Smooth muscle cell (in vitro differentiated cells): ENCODE measurements at regions not wholly inside any gene's neighbourhood (a gene's known extent, or its start where the extent isn't known, plus 50 kb on each side); places are given as distances from the start of the nearest gene placed in this dataset.

Experiments
- DNase-seq: peaks from one replicate; lab custom pipeline; 2025; ENCODE audit not compliant: unreplicated experiment; lab: John Stamatoyannopoulos, UW
- H2AFZ ChIP-seq: fragments of 200-600 bp; sonication (generic); 2 replicates; pipeline ENCODE4 v1.6.0; 2016; ENCODE audit warnings: antibody characterized with exemption, low read depth, mild to moderate bottlenecking
- H3F3A ChIP-seq: fragments of 200-600 bp; sonication (generic); 2 replicates; pipeline ENCODE4 v1.6.0; 2017; ENCODE audit warnings: antibody characterized with exemption, low read depth
- H3K27ac ChIP-seq: fragments of 200-600 bp; sonication (generic); 2 replicates; pipeline ENCODE4 v1.5.1; 2016; ENCODE audit warnings: low read depth, mild to moderate bottlenecking
- H3K27me3 ChIP-seq: fragments of 200-600 bp; sonication (generic); 2 replicates; pipeline ENCODE4 v1.6.1; 2016; ENCODE audit warnings: low read depth, mild to moderate bottlenecking
- H3K36me3 ChIP-seq: fragments of 200-600 bp; sonication (generic); 2 replicates; pipeline ENCODE4 v1.5.1; 2016; ENCODE audit warnings: low read depth
- H3K4me1 ChIP-seq: fragments of 200-600 bp; sonication (generic); 2 replicates; pipeline ENCODE4 v1.5.1; 2016; ENCODE audit warnings: low read depth
- H3K4me2 ChIP-seq: fragments of 200-600 bp; sonication (generic); 2 replicates; pipeline ENCODE4 v1.6.0; 2016; ENCODE audit warnings: mild to moderate bottlenecking
- H3K4me3 ChIP-seq: fragments of 200-600 bp; sonication (generic); 2 replicates; pipeline ENCODE4 v1.5.1; 2016; ENCODE audit warnings: mild to moderate bottlenecking
- H3K79me2 ChIP-seq: fragments of 200-600 bp; sonication (generic); 2 replicates; pipeline ENCODE4 v1.6.0; 2016; ENCODE audit warnings: low read depth, mild to moderate bottlenecking
- H3K9ac ChIP-seq: fragments of 200-600 bp; sonication (generic); 2 replicates; pipeline ENCODE4 v1.6.0; 2016; ENCODE audit warnings: low read depth
- H3K9me3 ChIP-seq: fragments of 200-600 bp; sonication (generic); replicated peaks from 2 replicates; pipeline ENCODE4 v1.5.1; 2016; ENCODE audit warnings: low read depth
- H4K20me1 ChIP-seq: fragments of 200-600 bp; sonication (generic); 2 replicates; pipeline ENCODE4 v1.6.0; 2016; ENCODE audit warnings: low read depth
- WGBS: methylation state at CpG from one replicate; pipeline ENCODE4 v1.1.7; 2016; ENCODE audit warnings: low lambda C conversion rate; 5-methylcytosine and 5-hydroxymethylcytosine counted together
- TF ChIP-seq, protein P1 (sequence below): fragments of 200-600 bp; sonication (generic); IDR thresholded peaks from 2 replicates; pipeline ENCODE4 v1.5.1; 2017; ENCODE audit warnings: borderline replicate concordance, mild to moderate bottlenecking, antibody characterized with exemption; ENCODE audit not compliant: insufficient read depth, poor library complexity, severe bottlenecking

GRCh38 chr14:85380881-85381280 is 149.1 kb upstream of the FLRT2 start:
- Histone ChIP-seq H3K36me3 (no peaks in the 10 kb centered on the region), H3K79me2 (no peaks in the 10 kb centered on the region), H3K27ac (no peak overlapping the region), H4K20me1 (no peaks in the 10 kb centered on the region), H2AFZ (peak overlapping the region; percentile 85), H3K4me3 (no peak overlapping the region), H3K4me2 (peak overlapping the region; percentile 70), H3K4me1 (peaks cover 17% of the 10 kb centered on the region), H3F3A (no peaks in the 10 kb centered on the region), H3K27me3 (no peaks in the 10 kb centered on the region), H3K9ac (no peak overlapping the region), H3K9me3 (no peaks in the 10 kb centered on the region)
- WGBS, result 36% methylated on average over 8 of the region's 8 CpGs
- no peak for DNase-seq
- TF ChIP-seq, protein P1, sequence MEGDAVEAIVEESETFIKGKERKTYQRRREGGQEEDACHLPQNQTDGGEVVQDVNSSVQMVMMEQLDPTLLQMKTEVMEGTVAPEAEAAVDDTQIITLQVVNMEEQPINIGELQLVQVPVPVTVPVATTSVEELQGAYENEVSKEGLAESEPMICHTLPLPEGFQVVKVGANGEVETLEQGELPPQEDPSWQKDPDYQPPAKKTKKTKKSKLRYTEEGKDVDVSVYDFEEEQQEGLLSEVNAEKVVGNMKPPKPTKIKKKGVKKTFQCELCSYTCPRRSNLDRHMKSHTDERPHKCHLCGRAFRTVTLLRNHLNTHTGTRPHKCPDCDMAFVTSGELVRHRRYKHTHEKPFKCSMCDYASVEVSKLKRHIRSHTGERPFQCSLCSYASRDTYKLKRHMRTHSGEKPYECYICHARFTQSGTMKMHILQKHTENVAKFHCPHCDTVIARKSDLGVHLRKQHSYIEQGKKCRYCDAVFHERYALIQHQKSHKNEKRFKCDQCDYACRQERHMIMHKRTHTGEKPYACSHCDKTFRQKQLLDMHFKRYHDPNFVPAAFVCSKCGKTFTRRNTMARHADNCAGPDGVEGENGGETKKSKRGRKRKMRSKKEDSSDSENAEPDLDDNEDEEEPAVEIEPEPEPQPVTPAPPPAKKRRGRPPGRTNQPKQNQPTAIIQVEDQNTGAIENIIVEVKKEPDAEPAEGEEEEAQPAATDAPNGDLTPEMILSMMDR, result no peak

DNA sequence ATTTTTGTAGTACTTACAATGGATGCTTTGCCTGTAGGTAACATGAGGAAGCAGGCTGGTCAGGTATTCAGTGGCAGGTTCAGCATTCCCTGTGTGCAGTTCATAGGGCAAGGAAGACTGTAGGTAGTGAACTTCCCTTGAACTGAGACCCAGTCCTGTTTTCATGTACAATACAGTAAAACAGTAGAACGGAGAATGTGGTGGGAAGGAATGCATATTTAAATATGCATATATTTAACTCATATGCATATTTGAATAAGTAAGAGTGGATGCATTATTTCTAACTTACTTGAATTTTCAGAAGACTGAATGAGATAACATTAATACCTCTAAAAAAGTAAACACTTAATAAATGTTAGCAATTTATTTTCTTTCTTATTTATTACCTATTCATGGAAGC is 147.6 kb upstream of the FLRT2 start:
- WGBS, result 89% methylated on average over 1 of the region's 1 CpG
- Histone ChIP-seq H3K4me2 (no peak overlapping the region), H3K4me3 (no peak overlapping the region), H3K36me3 (no peaks in the 10 kb centered on the region), H4K20me1 (no peaks in the 10 kb centered on the region), H3K27me3 (no peaks in the 10 kb centered on the region), H3K27ac (no peak overlapping the region), H3K9me3 (no peaks in the 10 kb centered on the region), H2AFZ (no peak overlapping the region), H3K79me2 (no peaks in the 10 kb centered on the region), H3K4me1 (peaks cover 17% of the 10 kb centered on the region), H3F3A (no peaks in the 10 kb centered on the region), H3K9ac (no peak overlapping the region)
- TF ChIP-seq, protein P1, result no peak
- DNase-seq, result no peak

- 94% methylated on average over 3 of the region's 3 CpGs for WGBS
- no peaks in the 10 kb centered on the region for H3K9me3 ChIP-seq
- H4K20me1 ChIP-seq, result no peaks in the 10 kb centered on the region
- H3K4me1 ChIP-seq, result no peaks in the 10 kb centered on the region
- H3K9ac ChIP-seq, result no peak overlapping the region
- no peaks in the 10 kb centered on the region for H3K79me2 ChIP-seq
- no peaks in the 10 kb centered on the region for H3K27me3 ChIP-seq
- H3K4me3 ChIP-seq, result no peak overlapping the region
- no peak overlapping the region for H2AFZ ChIP-seq
- H3F3A ChIP-seq, result no peaks in the 10 kb centered on the region
- DNase-seq, result no peak
- H3K36me3 ChIP-seq, result no peaks in the 10 kb centered on the region
- no peak overlapping the region for H3K27ac ChIP-seq
- TF ChIP-seq, protein P1, result no peak
- no peak overlapping the region for H3K4me2 ChIP-seq
Measured at GRCh38 chr14:85387181-85387580, 142.8 kb upstream of the FLRT2 start.

DNA sequence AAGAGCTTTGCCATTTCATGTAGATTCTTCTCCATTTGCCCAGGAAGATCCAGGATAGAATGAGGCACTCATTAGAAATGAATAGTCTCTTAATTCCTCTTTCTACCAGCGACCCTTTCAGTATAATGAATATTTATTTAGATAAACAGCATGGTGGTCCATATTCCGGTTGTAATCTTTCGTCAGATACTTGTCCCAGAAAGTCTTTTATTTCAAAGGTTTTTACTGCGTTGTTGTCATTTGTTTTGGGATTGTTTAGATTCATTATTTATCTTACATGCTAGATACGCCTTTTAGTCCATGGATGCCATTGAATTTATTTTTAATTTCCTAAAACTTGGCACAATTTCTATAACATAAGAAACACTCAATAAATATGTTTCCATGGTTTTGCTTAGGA is 139.7 kb upstream of the FLRT2 start:
- no peak for DNase-seq
- TF ChIP-seq, protein P1, result no peak
- Histone ChIP-seq H3F3A (no peaks in the 10 kb centered on the region), H3K4me3 (no peak overlapping the region), H3K36me3 (no peaks in the 10 kb centered on the region), H3K4me2 (no peak overlapping the region), H3K9ac (no peak overlapping the region), H2AFZ (no peak overlapping the region), H4K20me1 (no peaks in the 10 kb centered on the region), H3K27ac (no peak overlapping the region), H3K79me2 (no peaks in the 10 kb centered on the region), H3K9me3 (no peaks in the 10 kb centered on the region), H3K4me1 (peaks cover 3% of the 10 kb centered on the region), H3K27me3 (no peaks in the 10 kb centered on the region)
- 96% methylated on average over 5 of the region's 5 CpGs for WGBS
